ENCODE measurements at regions not wholly inside any gene's neighbourhood (a gene's known extent, or its start where the extent isn't known, plus 50 kb on each side); places are given as distances from the start of the nearest gene placed in this dataset.
"Not testable (repeated sequence)": the region's sequence is repeated elsewhere in the genome, so short reads cannot be mapped to it uniquely, and the experiment has no call there.

DNA sequence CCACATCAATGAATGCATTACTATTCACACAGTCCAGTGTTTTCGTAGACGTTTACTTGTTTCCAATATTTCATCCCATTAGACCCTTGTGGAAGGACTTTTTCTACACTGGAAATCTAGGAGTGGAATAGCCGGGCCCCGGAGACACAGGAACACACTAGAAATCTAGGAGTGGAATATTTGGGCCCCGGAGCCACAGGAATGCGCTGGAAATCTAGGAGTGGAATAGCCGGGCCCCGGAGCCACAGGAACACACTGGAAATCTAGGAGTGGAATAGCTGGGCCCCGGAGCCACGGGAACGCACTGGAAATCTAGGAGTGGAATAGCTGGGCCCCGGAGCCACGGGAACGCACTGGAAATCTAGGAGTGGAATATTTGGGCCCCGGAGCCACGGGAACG is 322.6 kb downstream of the THBS2 start:
- not testable (repeated sequence) for DNase-seq

DNA sequence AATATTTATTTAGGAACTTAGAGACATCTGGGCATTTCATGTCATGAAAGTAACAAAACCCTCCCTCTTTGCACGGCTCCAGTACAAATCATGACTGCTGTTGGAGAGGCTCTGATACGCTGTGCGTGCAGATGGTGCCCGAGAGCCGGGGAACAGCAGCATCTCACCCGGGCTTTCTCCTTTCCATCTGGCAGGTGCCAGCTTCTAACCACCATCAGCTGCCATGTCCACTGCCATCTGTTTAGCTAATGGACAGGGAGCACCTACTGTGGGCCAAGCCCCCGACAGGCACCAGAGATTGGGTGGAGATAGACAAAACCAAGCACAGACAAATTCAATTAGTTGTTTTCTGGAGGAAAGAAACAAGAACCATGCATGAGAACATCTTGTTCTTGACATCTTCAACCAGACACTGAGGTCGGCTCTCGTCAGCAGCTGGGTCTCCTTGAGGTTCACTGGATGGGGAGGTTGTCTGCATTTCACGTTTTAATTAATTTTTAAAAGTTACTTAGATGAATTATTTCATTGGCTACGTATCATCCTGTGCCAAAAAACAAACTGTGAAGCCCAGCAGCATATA is 323.7 kb downstream of the THBS2 start:
- no peak for DNase-seq

GRCh38 chr6:168928012-168928411 is 325.6 kb downstream of the THBS2 start:
- no peak for DNase-seq

DNA sequence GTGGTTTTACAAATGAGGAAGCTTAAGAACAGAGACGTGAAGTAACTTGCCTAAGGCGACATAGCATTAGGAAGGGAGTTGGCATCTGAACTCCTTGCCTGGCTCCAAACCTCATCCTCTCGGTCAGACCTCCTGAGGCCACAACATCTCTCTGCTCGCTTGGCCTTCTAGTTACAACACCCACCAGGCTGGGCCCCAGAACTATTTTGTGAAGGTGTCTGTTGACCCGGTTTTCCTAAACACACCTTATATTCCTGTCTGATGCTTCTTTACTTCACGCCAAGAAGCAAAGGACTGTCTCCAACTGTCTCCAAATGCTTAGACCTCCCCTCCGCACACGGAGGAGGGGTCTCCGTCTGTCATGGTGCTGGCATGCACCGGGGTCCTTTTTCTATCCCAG is 326.6 kb downstream of the THBS2 start:
- DNase-seq: no peak

GRCh38 chr6:168926306-168926705 is 327.3 kb downstream of the THBS2 start:
- DNase-seq: no peak

DNA sequence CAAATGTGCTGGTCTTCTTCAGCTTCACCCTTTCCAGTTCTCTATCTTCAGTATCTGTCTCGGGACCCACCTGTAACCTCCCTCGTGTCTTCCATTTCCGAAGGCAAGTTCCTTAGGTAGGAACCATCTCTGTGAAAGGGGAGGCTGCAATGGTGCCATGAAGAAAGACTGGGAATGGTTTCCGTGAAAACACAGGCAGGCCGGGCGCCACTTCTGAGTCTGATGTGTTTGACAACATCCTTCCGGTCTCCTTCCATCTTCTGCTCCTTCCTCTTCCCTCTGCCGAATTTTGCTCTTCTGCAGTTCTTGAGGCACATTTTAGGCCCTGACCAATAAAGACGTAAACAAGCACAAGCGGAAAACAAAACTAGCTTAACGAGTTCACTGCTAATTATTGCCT is 328.0 kb downstream of the THBS2 start:
- no peak for DNase-seq

GRCh38 chr6:168923171-168923570 is 330.5 kb downstream of the THBS2 start:
- no peak for DNase-seq

DNA sequence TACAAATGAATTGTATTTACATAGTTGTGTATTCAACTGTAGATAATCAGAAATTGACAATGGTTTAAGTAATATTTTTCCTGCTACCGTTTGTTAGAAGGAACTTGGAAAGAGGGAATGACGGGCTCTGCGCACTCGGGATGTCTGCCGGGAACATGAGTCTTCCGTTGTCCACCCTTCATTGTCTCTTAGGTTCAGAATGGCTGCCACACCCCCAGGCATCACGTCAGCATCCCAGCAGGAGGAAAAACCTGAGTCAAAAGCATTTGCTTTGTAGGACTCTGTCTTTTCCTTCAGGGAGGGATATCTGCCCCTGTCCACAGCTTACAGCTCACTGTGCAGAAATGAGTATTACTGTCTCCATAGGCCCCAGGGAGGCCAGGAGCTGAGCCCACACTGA is 331.2 kb downstream of the THBS2 start:
- no peak for DNase-seq

GRCh38 chr6:168920289-168920688 is 333.4 kb downstream of the THBS2 start:
- no peak for DNase-seq

DNA sequence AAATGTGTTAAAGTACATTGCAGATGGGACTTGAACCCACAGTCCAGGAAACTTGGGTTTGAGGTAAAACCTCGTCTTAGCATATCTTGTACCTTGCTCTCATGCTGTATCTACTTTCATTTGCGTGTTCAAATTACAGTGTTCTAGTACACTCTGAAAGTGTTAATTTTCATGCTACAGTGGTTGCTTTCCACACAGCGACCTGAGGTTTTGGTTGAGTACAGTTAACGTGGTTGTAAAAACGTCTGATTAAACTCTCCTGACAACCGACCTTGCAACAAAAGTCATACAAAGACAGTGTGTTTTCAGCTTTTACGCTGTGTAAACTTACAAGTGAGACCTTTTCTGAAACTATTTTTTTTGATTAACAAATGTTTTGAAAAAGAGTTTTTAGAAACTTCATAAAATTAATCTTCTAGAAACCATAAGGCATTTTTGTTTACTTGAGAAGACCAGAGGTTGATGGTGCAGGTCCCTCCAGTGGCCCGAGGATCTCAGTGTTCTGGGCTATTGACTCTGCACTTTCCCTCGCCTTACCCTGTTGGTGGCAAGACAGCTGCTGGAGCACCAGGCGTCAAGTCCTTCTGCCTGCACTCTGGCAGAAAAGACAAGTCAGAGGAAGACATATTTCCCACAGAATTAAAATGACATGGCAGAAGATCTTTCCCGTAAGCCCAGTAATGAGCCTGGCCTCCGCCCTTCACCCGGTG is 334.0 kb downstream of the THBS2 start:
- no peak for DNase-seq

DNA sequence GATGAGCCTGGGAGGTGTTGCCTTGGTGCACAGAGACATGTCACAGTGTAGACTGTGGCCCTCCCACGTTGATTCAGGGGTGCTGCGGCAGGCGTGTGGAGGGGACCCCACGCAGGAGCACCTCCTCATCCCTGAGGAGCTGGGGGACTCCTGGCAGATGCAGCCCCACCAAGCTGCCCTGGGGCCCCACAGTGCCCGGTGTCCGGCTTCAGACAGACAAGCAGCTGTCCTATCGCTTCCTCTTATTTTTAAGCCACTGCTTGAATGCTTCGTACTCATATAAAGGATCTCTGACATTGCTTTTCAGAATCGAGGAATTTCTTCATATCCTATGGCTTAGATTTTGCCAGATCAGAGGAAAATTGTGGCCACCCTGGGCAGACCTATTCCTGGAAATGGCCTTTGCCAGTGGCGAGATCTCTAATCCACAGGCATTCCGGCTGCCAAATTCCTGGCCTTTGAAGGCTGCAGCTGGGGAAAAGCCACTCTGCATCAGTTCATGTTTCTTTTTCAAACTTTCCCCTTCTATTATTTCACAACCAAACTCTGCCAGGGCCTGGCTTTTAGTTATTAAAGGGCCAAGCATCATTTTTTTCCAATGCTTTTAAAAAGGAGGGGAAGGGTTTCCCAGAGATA is 337.0 kb downstream of the THBS2 start:
- DNase-seq: no peak

DNA sequence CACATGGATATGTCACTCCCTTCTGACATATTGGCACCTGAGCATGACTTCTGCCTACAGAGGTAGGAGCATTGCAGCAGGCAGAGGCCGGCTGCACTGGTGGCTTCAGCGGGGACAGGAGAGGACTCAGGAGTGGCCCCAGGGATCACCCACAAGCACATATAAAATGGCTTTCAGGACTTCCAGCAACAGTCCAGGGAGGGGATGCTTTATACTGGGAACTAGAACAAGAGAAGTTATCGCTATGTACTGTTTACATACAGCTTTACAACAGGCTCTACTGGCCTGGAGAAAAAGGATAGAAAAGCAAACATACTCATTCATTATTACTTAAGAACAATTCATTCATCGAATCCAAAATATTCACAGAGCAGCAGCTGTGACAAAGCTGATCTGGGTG is 337.8 kb downstream of the THBS2 start:
- DNase-seq: no peak

DNA sequence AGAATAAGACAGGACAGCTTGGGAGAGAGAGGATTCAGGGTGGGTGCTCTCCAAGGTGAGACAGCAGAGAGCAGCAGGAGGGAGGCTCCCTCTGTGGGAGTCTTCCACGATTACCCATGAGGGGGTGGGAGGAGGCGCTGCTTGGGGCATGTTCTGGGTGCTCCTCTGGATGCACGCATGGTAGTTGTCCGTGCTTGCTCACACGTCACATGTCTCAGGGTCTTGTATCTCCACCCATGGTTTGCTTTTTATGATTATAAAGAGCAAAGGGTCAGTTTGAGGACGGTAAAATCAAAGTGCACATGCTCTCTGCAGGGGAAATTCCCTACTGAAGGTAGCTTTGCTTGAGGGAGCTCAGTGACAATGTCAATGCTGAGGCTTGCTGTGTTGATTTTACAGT is 338.4 kb downstream of the THBS2 start:
- DNase-seq: no peak

DNA sequence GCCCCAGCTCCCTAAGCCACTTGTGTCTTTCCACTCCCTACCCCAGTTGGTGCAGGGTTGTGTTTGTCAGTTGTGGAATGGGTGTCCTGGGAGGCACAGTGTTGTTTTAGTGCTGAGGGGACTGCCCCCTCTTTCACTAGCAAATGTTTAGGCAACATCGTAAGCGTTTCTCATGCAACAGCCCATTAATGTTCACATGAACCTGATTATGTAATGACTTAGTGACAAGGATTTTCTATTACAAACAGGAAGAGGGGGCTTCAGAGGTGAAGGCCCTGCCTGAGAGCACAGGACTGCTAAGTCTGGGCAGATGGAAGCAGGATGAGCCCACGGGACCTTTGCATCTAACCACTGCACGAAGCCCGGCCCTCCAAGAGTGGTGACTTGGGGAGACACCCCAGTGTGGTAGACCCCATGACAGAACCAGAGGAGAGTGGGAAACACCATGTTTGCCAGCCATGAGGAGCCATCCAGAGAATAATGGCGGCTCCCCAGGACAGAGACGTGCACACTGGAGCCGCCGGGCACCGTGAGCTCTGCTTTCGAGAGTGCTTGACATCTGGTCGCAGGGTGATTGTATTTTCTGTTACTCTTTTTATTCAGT is 339.7 kb downstream of the THBS2 start:
- DNase-seq: no peak

GRCh38 chr6:168913231-168913865 is 340.3 kb downstream of the THBS2 start:
- DNase-seq: not testable (repeated sequence)

GRCh38 chr6:168909288-168909687 is 344.4 kb downstream of the THBS2 start:
- DNase-seq: peak in 1 of 5 experiments; percentile 47

DNA sequence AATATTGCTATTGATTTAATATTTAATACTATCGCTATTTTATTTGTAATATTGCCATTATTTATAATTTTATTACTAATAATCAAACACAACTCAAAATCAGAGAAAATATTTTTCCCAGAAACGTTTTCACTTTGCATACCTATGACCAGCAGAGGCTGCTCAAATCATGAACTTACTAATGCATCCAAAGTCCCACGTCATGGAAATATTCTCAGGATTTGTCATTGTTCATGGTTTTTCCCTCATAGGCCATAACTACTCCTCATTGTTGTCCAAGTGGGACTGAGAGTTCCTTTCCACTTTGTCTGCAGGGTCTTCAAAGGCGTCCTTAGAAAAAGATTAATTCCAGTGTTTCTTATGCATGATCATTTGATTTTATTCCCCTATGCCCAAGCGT is 344.8 kb downstream of the THBS2 start:
- no peak for DNase-seq

- no peak for DNase-seq
These were observed 345.5 kb downstream of the THBS2 start for GRCh38 chr6:168908166-168908565.

DNA sequence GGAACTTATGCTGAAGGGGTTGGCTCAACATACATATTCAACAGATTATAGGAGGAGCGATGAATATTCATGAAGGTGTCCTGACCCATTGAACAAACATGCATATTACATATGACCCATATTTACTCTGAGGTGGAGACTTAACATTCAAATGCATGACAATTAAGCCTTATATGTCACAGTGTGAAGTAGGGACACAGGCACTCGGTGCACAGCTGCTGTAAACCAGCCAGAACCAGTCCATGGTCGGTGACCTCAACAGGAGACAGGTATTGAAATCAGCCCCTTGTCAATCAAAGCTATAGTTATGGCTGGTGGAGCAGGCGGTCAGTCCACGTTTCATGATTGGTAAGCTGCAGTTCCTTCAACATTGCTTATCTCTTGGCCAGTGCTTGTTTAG is 347.3 kb downstream of the THBS2 start:
- DNase-seq: no peak

- peak in 2 of 5 experiments; percentile 39 to 41 for DNase-seq
These were observed 348.1 kb downstream of the THBS2 start for GRCh38 chr6:168905451-168906090.

- DNase-seq: no peak
These were observed 349.9 kb downstream of the THBS2 start for GRCh38 chr6:168903613-168904345.

DNA sequence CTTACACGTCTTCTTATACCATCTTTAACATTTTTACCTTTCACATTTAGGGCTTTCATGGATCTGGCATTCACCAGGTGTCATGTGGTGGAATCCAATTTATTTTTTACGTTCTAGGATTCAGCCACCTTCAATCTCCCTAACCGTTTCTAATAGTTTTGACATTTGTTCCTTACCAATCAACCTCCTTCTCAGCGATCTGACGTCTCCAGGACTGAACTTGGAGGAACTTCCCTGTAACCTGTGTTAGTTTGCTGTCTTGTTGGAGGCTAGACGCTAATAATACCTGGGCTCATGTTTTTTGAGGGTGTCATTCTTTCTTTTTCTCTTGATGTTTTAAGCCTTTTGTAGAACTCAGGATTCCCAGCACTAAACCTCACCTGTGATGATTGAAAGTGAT is 351.6 kb downstream of the THBS2 start:
- no peak for DNase-seq
